ENCODE measurements at regions not wholly inside any gene's neighbourhood (a gene's known extent, or its start where the extent isn't known, plus 50 kb on each side); places are given as distances from the start of the nearest gene placed in this dataset.
"Not testable (repeated sequence)": the region's sequence is repeated elsewhere in the genome, so short reads cannot be mapped to it uniquely, and the experiment has no call there.

DNA sequence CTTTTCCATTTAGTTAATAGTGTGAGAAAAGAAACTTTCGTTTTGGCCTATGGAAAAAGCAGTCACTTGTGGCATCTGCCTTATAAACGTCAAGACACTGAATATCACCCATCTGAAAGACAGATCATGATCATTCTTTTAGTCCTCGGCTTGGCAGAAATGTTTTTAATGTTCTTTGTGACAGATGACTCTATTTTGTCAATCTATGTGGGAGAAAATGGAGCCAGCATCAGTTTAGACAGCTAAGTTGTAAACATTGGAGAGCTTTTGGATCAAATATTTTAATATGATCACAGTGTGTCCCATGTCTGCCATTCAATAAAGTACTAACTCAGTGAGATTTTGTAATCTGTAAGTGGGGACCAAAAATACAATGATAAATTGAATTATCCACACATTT is 85.1 kb upstream of the LUZP2 start:
- no peaks in the 10 kb centered on the region for H3K27me3 ChIP-seq
- Mint-ChIP-seq H3K27me3 (ENCODE audit: insufficient read depth, low read depth) (peaks cover 3% of the 10 kb centered on the region), H3K4me3 (no peak overlapping the region), H3K36me3 (no peaks in the 10 kb centered on the region), H3K9me3 (peaks cover 2% of the 10 kb centered on the region), H3K27ac (no peak overlapping the region), H3K4me1 (no peaks in the 10 kb centered on the region)
- H3K4me2 ChIP-seq: no peak overlapping the region
- no peaks in the 10 kb centered on the region for H4K20me1 ChIP-seq (ENCODE audit: low read depth)
- no peak overlapping the region for H3K27ac ChIP-seq
- H3K79me2 ChIP-seq (ENCODE audit: low read depth): no peaks in the 10 kb centered on the region
- no peaks in the 10 kb centered on the region for H3F3A ChIP-seq (ENCODE audit: low read depth)
- no peaks in the 10 kb centered on the region for H3K9me3 ChIP-seq (ENCODE audit: low read depth)
- H3K36me3 ChIP-seq: no peaks in the 10 kb centered on the region
- TF ChIP-seq EZH2 (IDR thresholded peaks at IDR 0.05) (no peak), EZH2phosphoT487 (IDR thresholded peaks at IDR 0.05) (no peak)
- TF ChIP-seq, protein P1, sequence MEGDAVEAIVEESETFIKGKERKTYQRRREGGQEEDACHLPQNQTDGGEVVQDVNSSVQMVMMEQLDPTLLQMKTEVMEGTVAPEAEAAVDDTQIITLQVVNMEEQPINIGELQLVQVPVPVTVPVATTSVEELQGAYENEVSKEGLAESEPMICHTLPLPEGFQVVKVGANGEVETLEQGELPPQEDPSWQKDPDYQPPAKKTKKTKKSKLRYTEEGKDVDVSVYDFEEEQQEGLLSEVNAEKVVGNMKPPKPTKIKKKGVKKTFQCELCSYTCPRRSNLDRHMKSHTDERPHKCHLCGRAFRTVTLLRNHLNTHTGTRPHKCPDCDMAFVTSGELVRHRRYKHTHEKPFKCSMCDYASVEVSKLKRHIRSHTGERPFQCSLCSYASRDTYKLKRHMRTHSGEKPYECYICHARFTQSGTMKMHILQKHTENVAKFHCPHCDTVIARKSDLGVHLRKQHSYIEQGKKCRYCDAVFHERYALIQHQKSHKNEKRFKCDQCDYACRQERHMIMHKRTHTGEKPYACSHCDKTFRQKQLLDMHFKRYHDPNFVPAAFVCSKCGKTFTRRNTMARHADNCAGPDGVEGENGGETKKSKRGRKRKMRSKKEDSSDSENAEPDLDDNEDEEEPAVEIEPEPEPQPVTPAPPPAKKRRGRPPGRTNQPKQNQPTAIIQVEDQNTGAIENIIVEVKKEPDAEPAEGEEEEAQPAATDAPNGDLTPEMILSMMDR (IDR thresholded peaks at IDR 0.05): no peak
- no peak overlapping the region for H2AFZ ChIP-seq (replicated peaks)
- H3K9ac ChIP-seq: no peak overlapping the region
- no peaks in the 10 kb centered on the region for H3K4me1 ChIP-seq
- H3K4me3 ChIP-seq: no peak overlapping the region
- no peak for DNase-seq (ENCODE audit: low spot score)

DNA sequence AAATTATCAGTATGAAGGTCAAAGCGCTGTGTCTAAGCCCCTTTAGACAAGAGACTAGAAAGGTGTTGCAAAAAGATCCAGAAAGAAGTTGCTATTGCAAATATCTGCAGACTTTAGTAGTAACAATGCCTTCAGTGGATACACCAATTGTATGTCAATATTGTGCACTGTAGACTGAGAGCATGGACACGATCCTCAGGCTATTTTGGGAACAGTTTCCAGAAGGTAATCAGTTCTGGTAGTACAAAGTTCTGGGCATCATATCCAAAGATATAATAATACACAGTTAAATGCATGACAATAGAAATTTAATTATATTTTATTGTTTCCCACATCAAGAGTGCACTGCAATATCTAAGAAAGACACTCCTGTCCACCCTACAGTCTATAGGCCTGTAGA is 84.1 kb upstream of the LUZP2 start:
- Mint-ChIP-seq H3K27me3 (ENCODE audit: insufficient read depth, low read depth) (peaks cover 3% of the 10 kb centered on the region), H3K27ac (no peak overlapping the region), H3K4me1 (no peaks in the 10 kb centered on the region), H3K4me3 (no peak overlapping the region), H3K9me3 (peaks cover 2% of the 10 kb centered on the region), H3K36me3 (no peaks in the 10 kb centered on the region)
- no peak overlapping the region for H3K27ac ChIP-seq
- TF ChIP-seq EZH2phosphoT487 (IDR thresholded peaks at IDR 0.05) (no peak), EZH2 (IDR thresholded peaks at IDR 0.05) (no peak)
- TF ChIP-seq, protein P1 (IDR thresholded peaks at IDR 0.05): no peak
- no peaks in the 10 kb centered on the region for H3K36me3 ChIP-seq
- H3K4me3 ChIP-seq: no peak overlapping the region
- H3K27me3 ChIP-seq: no peaks in the 10 kb centered on the region
- no peaks in the 10 kb centered on the region for H4K20me1 ChIP-seq (ENCODE audit: low read depth)
- H3K9me3 ChIP-seq (ENCODE audit: low read depth): no peaks in the 10 kb centered on the region
- no peaks in the 10 kb centered on the region for H3K79me2 ChIP-seq (ENCODE audit: low read depth)
- H3K9ac ChIP-seq: no peak overlapping the region
- no peak overlapping the region for H3K4me2 ChIP-seq
- no peak overlapping the region for H2AFZ ChIP-seq (replicated peaks)
- DNase-seq (ENCODE audit: low spot score): no peak
- no peaks in the 10 kb centered on the region for H3F3A ChIP-seq (ENCODE audit: low read depth)
- H3K4me1 ChIP-seq: no peaks in the 10 kb centered on the region

DNA sequence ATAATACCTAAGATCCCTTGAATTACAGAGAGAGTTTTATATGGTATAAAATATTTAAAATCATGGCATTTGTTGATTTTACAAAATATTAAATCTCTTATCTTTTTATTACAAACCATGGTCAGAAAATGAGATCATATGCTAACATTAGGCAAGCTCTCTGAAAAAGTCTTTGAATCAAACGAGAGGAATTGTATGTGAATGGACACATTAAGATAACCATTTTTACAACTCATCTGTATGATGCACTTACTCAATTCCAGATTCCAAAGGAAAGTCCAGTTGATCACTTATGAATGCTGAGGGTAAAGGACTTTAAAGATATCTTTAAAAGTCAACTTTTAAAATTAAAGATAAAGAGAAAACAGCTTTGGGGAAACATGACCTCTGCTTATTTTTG is 83.5 kb upstream of the LUZP2 start:
- no peaks in the 10 kb centered on the region for H4K20me1 ChIP-seq (ENCODE audit: low read depth)
- no peak overlapping the region for H3K4me2 ChIP-seq
- H3F3A ChIP-seq (ENCODE audit: low read depth): no peaks in the 10 kb centered on the region
- Mint-ChIP-seq H3K4me1 (no peaks in the 10 kb centered on the region), H3K4me3 (no peak overlapping the region), H3K36me3 (no peaks in the 10 kb centered on the region), H3K9me3 (peaks cover 2% of the 10 kb centered on the region), H3K27me3 (ENCODE audit: insufficient read depth, low read depth) (peaks cover 3% of the 10 kb centered on the region), H3K27ac (no peak overlapping the region)
- H3K4me3 ChIP-seq: no peak overlapping the region
- no peaks in the 10 kb centered on the region for H3K27me3 ChIP-seq
- H3K4me1 ChIP-seq: no peaks in the 10 kb centered on the region
- no peaks in the 10 kb centered on the region for H3K79me2 ChIP-seq (ENCODE audit: low read depth)
- no peak for DNase-seq (ENCODE audit: low spot score)
- no peak overlapping the region for H3K27ac ChIP-seq
- H3K9me3 ChIP-seq (ENCODE audit: low read depth): no peaks in the 10 kb centered on the region
- no peak overlapping the region for H3K9ac ChIP-seq
- TF ChIP-seq, protein P1 (IDR thresholded peaks at IDR 0.05): no peak
- TF ChIP-seq EZH2 (IDR thresholded peaks at IDR 0.05) (no peak), EZH2phosphoT487 (IDR thresholded peaks at IDR 0.05) (no peak)
- no peaks in the 10 kb centered on the region for H3K36me3 ChIP-seq
- no peak overlapping the region for H2AFZ ChIP-seq (replicated peaks)

DNA sequence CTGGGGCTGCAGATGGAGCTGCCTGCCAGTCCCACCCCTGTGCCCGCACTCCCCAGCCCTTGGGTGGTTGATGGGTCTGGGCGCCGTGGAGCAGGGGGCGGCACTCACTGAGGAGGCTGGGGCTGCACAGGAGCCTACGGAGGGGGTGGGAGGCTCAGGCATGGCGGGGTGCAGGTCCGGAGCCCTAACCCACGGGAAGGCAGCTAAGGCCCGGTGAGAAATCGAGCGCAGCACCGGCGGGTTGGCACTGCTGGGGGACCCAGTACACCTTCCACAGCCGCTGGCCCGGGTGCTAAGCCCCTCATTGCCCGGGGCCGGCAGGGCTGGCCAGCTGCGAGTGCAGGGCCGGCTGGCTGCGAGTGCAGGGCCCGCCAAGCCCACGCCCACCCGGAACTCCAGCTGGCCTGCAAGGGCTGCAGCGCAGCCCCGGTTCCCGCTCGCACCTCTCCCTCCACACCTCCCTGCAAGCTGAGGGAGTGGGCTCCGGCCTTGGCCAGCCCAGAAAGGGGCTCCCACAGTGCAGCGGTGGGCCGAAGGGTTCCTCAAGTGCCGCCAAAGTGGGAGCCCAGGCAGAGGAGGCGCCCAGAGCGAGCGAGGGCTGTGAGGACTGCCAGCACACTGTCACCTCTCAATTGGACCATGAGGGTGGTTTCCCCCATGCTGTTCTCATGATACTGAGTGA is 80.8 kb upstream of the LUZP2 start:
- not testable (repeated sequence) for H3K4me3 Mint-ChIP-seq; H3K36me3 ChIP-seq; H3K27me3 Mint-ChIP-seq (ENCODE audit: insufficient read depth, low read depth); H4K20me1 ChIP-seq (ENCODE audit: low read depth); DNase-seq (ENCODE audit: low spot score); H3K9me3 ChIP-seq (ENCODE audit: low read depth); H3K27ac Mint-ChIP-seq; H3K9ac ChIP-seq; H2AFZ ChIP-seq (replicated peaks); H3K9me3 Mint-ChIP-seq; H3K4me1 ChIP-seq; H3F3A ChIP-seq (ENCODE audit: low read depth); H3K4me2 ChIP-seq; H3K79me2 ChIP-seq (ENCODE audit: low read depth); H3K4me1 Mint-ChIP-seq; H3K36me3 Mint-ChIP-seq; H3K27me3 ChIP-seq; H3K27ac ChIP-seq; H3K4me3 ChIP-seq

All from neural progenitor cell (in vitro differentiated cells).